HG03060 (cell line): ENCODE measurements at regions not wholly inside any gene's neighbourhood (a gene's known extent, or its start where the extent isn't known, plus 50 kb on each side); places are given as distances from the start of the nearest gene placed in this dataset.
"Not testable (repeated sequence)": the region's sequence is repeated elsewhere in the genome, so short reads cannot be mapped to it uniquely, and the experiment has no call there.

Experiments
- ATAC-seq: cut with Tn5 transposase; IDR thresholded peaks from one replicate; pipeline ENCODE4 v1.9.1; 2021; ENCODE audit warnings: low read depth, moderate number of reproducible peaks; ENCODE audit not compliant: unreplicated experiment

DNA sequence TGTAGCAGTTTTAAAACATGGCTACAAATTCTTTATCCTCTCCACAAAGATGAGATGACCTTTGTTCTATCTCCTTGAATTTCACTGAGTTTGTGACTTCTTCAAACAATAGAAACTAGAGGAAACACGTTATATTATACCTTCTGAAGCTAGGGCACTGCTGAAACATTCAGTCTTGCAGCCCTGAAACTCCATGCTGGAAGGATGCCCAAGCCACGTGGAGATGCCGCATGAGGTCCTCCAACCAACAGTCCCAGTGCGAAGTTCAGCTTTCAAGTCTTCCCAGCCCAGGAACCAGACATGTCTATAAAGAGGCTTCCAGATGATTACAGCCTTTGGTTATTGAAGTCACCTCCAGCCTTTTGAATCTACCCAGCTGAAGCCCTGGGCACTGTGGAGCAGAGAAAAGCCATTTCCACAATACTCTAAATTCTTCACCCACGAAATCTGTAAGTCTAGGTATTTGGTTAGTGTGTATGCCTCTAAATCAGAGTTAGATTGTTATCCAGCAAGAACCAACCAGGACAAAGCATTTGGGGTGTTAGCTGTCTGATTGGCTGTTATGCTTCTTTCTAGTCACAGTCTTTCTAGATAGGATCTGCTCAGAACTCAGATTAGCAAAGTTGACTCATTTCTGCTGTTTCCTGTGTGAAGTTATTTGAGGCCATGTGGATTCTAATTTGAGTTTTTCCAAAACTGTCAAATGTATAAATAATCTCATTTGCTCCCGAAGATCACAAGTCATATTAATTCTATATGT, 186.5 kb upstream of the TMEM72 start:
- ATAC-seq: no peak

DNA sequence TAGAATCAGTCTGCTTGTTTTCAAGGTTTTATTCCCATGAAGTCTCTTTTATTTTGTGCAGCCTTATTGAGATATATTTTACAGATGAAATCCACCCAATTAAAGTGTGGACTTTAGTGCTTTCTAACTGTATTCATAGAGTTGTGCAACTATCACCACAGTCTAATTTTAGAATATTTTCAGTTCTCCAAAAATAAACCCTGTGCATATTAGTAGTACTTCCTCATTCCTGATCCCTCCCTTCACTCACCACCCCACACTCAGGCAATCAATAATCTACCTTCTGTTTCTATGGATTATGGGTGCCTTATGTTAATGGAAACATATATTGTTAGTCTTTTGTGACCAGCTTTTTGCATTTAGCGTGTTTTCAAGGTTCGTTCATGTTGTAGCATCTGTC, 185.7 kb upstream of the TMEM72 start:
- peak; percentile 89 for ATAC-seq

DNA sequence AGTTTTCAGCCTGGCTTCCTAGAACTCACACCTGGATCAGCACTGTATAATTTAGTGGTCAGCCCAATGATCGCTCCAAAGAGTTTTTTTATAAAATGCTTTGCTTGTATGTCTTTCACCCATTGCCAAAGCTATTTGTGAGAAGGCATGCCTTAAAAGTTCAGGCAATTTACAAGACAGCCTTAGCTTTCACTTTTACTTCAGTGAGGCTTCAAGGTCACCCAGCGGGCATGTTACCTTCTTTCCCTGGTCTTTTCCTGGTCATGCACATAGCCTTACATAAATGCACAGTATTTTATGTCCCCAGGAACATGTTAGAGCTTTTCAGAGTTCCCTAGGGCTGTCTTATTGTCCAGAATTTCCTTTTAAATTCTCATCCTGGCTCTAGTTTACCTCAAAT, 179.9 kb upstream of the TMEM72 start:
- ATAC-seq: no peak

DNA sequence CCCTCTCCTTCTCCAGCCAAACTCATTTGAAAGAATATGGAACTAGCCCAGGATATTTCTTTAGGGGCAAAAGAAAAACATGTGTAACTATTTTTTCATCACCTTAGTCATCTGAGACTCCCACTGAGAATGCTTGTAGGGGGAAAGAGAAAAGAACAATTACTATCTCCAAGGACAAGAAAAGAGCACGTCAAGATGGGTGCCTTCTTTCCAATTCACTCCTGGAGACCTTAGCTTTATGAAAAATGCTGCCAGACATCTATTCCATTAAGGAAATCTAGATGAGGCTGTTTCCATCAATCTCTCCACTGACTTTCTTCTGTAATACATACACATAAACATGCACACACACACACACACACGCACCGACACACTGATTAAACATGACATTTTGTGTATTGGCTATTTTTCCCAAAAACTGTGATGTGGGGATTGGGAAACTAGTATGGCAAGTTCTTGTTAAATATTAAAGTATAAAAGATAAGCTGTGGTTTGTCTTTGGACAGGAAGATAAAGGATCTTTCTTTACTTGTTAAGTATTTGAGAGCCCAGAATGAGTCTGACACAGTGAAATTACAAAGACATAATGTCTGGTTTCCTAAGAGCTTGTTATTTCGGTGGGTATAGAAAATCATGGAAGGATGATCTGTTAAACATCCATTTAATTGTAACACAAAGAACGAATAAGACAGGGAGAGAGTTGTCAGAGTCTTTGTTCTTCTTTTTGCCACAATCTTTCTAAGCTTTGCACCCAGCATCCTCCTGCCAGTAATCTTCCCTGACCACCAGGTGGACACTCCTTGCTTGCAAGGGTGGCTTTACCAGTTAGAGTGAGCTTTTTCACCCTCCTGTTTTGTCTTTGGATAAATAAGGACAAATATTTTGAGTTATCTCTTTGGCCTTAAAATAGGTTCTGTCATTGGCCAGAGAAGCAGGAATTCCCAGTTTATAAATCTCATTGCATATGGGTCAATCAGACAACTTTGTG, 177.3 kb upstream of the TMEM72 start:
- no peak for ATAC-seq

DNA sequence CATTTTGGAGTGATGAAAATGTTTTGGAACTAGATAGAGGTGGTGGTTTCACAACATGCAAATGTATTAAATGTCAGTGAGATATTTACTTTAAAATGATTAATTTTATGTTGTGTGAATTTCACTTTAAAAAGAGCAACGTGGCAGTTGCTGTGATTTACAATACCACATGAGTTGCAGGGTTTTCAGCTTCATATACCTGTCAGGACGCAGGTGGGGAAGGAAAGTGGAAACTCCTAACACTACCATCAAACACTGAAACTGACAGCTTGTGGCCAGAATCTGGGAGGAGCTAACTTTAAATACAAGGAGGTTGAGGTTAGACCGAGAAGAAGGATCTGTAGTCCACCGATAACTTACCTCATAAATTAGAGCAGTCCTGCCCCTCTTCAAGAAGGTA, 168.9 kb upstream of the TMEM72 start:
- no peak for ATAC-seq

DNA sequence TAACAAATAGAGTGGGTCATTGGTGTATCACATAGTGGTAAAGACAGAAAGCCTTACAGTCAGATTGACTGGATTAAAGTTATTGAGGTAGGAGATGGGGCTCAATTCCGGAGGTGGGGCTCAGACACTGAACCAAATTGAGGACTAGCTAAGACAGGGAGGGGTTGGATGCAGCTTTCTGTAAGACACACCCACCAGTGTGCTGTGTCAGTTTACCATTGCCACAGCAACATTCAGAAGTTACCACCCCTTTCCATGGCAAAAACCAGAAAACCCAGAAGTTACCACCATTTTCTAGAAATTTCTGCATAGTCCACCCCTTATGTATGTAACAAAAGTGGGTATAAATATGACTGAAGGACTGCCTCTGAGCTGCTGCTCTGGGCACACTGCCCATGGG, 167.6 kb upstream of the TMEM72 start:
- ATAC-seq: no peak

DNA sequence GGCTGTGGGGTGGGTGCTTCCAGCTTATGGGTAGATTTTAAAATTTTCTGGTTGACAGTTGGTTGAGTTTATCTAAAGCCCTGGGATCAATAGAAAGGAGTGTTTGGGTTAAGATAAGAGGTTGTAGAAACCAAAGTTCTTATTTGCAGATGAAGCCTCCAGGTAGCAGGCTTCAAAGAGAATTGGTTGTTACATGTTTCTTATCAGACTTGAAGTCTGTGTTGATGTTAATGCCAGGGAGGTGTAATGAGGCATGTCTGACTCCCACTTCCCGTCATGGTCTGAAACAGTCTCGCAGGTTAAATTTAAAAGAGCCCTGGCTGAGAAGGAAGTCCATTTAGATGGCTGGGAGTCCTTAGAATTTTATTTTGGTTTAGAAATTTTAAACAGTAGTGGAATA, 165.2 kb upstream of the TMEM72 start:
- no peak for ATAC-seq

DNA sequence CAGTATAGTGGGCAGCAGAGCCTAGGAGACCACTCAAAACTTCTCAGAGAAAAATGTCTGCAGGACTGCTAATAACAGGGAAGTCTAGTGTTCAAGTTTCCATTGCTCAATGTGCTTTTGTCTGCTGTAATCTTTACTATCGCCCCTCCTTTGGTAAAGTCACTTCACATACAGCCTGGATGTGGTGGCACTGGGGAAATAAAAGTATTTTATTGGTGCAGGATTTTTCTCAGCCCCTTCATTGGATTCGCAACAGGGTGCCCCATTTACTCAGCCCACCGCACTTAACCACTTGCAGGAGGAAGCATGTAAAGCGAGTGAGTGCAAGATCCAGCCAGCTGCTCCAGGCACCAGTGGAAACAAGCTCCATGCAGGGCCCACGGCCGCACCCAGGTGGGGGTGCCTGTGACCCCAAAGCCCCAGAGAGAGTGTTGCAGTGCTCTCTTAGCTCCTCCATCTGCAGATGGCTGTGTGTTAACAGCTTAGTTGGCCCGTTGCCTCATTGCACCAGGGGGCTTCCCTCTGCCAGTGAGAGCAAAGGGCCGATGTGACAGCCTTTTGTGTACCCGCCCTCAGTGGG, 163.5 kb upstream of the TMEM72 start:
- ATAC-seq: no peak

DNA sequence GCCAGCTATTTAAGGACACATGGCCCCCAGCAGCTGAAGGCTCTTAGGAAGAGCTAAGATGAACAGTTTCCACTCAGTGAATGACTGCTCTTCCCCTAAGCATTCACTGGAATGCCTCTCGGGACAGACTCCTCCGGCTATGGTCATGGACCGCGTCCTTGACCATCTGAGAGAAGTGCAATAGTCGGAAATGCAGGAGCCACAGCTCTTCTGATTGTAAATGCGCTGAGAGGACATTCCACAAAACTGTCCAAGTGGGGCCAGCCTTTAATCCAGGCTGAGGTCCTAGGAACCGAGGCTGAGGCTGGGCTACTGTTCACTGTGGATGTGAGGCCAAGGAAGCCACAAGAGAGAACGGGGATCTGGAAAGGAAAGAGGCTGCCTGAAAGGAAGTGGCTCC, 162.0 kb upstream of the TMEM72 start:
- ATAC-seq: no peak

DNA sequence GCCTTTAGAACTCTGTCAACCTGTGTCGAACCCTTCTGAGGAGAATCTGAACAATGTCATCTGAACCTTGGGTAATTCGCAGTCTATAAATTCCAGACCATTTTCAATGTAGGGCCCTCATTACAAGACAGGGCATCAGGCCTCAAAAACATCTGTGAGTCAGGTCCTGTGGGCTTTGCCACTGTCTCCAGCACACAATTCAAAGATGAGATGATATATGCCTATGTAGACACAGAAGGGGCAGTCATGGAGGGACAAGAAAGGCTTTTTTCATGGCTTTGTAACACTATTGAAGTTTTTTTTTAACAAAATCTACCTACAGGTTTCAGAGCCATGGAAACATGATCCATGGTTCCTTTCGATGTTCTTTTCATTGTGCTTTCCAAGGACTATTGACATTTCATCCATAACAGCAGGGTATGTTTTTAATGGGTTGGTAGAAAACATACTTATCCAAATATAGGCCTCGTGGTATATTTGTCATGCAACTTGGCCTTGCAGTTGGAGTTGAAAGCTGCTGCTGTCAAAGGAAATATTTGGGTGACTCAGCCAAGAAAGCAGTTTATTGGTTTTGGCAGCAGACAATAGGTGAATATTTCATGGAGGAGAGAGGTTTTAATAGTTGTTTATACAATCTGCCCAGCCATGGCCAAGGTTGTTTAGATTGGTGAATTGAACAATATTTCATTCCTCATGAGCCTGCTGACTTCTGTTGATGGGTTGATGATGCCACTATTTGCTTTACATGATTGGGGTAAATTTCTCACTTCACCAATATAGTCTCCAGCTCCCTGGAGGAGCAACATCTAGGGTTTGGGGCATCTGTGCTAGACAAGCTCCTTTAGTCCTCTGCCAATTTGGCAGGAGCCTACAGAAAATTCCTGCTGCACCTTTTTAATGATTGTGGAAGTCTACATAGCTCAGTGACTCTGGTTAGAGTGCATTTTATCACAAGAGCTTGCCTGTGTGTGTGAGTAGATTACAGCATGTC, 158.4 kb upstream of the TMEM72 start:
- ATAC-seq: no peak

DNA sequence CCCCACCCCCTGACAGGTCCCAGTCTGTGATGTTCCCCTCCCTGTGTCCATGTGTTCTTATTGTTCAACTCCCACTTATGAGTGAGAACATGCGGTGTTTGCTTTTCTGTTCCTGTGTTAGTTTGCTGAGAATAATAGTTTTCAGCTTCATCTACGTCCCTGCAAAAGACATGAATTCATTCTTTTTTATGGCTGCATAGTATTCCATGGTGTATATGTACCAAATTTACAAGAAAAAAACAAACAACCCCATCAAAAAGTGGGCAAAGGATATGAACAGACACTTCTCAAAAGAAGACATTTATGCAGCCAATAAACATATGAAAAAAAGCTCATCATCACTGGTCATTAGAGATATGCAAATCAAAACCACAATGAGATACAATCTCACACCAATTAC, 156.8 kb upstream of the TMEM72 start:
- ATAC-seq: not testable (repeated sequence)

DNA sequence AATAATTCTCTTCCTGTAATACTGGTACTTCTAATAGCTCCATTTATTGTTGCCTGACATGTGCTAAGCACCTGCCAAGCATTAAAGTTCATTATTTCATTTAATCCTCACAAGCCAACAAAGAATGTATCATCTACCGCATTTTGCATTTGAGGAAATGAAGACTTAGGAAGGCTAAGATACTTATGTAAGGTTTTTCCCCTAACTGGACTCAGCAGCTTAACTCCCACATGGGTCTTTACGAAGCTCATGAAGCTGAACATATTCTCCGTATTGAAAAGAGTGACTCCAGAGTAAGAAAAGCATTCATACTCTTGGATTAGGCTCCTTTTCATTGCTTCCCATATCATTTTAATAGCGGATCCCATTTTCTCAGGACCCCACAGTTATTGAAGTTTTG, 155.7 kb upstream of the TMEM72 start:
- ATAC-seq: no peak

DNA sequence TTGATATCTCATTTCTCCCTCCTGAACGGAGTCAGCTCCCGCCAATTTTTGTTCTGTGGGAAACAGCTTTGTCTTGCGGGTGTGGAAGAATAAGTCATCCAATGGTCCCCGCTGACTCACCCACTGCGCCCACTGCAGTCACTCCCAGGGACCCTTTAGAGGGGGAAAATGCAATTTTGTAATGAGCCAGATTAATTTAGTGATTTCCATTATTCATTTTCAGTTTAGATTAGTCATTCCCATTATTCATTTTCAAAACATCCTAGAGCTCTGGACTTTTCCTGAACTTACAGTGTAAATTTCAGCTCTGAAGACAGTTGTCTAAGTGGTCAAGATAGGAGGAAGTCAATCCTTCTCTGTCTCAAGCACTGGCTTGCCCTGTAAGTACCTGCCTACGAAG, 154.9 kb upstream of the TMEM72 start:
- no peak for ATAC-seq

DNA sequence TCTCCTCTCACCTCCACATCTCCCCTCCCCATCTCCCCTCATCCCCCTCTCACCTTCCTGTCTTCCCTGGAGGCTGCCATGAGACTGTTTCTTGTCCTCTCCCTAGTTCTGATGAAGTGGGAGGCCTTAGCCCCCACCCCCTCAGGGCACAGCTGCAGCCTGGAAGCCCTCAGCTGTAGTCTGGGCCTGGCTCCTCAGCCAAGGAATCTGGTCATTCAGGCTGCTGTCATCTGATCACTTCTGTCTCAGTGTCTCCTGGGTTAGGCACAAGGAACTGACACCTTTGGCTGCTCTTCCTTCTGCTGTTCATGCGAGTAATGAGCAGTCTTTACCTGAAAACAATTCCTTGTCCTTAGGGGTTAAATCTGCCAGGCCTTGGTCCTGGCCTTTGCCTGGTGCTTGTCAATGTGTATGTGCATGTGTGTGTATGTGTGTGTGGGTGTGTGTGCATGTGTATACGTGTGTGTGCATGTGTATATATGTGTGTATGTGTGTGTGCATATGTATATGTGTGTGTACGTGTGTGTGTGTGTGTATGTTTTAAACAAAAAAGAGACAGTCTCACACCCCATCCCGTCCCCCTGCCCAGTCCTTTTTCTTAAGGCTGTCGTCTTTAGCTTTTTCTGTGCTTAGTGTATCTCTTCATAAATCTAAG, 153.5 kb upstream of the TMEM72 start:
- ATAC-seq: no peak

DNA sequence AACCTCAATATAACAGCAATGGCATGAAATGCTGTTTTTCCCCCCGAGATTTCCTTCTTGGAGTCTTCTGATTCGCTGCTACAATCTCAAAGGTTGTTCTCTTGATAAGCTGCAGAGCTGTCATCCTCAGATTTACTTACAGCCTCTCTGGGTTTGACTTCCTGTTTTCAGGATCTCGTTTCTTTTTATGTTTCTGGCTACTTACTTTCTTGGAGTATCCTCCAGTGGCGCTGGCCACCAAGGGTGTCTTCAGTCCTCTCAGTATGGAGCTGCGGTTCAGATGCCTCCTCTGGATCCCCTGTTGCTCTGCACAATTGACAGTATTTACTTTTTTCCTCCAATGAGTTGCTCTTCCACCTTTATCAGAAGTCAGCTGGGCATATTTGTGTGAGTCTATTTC, 152.0 kb upstream of the TMEM72 start:
- no peak for ATAC-seq

DNA sequence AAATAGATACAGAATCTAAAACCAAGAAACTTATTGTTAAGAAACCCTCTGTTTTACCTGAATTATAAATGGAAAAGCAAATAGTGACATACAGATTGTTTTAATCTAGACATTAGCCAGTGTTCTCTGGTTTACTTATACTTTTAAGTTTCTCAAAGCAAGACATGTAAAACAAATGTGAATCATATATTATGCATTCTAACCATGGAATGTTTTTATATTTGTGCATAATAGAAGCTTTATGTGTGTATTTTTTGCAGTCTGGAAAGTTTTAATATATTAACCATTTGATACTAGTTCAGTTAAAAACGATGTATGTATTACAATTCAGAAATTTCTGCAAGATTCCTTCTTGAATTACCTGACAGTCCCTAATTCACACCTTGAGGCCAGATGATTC, 150.6 kb upstream of the TMEM72 start:
- ATAC-seq: no peak

DNA sequence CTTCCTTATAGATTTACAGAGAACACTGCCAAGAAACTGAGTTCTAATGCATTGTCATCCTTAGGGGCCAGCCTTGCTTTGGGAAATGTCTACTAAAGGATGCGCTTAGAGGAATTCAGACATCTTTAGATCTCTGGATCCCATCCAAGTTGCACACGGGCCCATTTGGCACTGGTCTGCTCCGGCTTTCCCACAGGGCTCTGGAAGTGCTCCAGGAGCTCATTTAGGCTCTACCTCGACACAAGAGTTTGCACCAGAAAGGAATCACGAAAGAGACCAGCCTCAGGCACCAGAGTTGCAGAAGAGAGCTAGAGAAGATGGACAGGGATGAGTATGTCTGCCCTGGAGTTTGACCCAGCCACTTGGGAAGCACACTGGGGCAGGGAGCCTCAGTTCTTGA, 150.1 kb upstream of the TMEM72 start:
- ATAC-seq: no peak

DNA sequence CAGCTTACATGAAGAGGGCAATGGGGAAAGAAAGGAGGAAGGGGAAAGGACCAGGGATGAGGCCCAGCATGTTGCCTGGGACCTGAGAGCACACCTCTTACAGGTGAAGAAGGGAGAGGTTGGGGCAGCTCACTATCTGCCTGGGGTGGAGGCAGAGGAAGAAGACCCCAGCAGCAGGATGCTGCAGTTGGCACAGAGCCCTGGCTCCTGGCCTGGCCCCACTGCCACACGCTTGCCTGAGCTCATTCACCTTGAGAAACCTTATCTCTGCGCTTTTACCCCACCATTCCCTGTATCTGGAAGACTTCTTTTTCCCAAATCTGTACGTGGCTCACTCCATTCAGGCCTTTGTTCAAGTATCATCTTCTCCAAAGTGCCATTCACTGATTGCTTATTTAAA, 147.8 kb upstream of the TMEM72 start:
- ATAC-seq: no peak

DNA sequence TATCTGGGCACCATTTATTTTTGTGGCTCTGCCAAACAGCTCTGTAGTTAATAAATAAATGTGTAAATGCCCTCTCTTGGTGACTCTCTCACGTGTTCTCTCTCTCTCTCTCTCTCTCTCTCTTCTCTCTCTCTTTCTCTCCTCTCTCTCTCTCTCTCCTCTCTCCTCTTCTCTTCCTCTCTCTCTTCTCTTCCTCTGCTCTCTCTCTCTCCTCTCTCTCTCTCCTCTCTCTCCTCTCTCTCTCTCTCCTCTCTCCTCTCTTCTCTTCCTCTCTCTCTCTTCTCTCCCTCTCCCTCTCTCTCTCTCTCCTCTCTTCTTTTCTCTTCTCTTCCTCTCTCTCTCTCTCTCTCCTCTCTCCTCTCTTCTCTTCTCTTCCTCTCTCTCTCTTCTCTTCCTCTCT, 145.8 kb upstream of the TMEM72 start:
- no peak for ATAC-seq

DNA sequence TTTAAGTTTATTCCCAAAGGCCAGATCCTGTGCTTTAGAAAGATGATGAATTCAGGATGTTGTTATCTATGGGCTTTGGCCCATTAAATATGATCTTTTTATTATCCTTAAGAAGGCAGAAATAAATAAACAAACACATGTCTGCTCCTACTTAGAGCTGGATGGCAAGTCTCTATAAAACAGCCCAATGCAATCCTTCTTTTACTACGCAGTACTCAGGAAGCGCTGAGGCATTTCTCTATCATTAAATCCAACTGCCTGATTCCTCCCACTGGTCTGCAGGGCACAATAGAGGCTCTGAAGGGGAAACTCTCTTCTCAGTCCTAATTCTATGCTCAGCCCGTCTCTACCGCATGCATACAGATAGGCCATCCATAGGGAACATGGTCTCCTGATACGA, 144.5 kb upstream of the TMEM72 start:
- ATAC-seq: no peak
